ENCODE measurements at regions not wholly inside any gene's neighbourhood (a gene's known extent, or its start where the extent isn't known, plus 50 kb on each side); places are given as distances from the start of the nearest gene placed in this dataset.
A peak's percentile ranks its signal among the peaks of the same experiment; 100 is the strongest.

DNA sequence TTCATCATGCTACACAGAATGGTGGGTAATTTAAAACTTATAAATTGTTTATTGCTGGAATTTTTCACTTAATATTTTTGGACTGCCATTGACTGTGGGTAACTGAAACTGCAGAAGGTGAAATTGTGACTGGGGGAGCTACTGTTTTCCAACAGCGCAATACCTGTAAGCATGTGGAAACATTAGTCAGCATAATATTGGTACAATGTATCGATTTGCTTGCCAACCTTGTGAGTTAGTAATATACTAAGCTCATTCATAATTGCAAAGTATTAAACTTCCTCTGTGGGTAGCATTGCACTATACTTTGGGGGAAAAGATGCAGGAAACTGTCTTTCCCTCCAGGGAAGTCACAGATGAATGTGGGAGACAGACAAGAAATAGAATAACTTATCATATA lies 766.5 kb downstream of the HDGFL1 start:
- TF ChIP-seq, protein P1, sequence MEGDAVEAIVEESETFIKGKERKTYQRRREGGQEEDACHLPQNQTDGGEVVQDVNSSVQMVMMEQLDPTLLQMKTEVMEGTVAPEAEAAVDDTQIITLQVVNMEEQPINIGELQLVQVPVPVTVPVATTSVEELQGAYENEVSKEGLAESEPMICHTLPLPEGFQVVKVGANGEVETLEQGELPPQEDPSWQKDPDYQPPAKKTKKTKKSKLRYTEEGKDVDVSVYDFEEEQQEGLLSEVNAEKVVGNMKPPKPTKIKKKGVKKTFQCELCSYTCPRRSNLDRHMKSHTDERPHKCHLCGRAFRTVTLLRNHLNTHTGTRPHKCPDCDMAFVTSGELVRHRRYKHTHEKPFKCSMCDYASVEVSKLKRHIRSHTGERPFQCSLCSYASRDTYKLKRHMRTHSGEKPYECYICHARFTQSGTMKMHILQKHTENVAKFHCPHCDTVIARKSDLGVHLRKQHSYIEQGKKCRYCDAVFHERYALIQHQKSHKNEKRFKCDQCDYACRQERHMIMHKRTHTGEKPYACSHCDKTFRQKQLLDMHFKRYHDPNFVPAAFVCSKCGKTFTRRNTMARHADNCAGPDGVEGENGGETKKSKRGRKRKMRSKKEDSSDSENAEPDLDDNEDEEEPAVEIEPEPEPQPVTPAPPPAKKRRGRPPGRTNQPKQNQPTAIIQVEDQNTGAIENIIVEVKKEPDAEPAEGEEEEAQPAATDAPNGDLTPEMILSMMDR (IDR thresholded peaks at IDR 0.05; ENCODE audit: low read length, missing control alignments), result no peak
- DNase-seq (ENCODE audit: low read depth), result no peak
- H3K4me3 ChIP-seq (replicated peaks; ENCODE audit: low read depth, low read length), result no peak overlapping the region

DNA sequence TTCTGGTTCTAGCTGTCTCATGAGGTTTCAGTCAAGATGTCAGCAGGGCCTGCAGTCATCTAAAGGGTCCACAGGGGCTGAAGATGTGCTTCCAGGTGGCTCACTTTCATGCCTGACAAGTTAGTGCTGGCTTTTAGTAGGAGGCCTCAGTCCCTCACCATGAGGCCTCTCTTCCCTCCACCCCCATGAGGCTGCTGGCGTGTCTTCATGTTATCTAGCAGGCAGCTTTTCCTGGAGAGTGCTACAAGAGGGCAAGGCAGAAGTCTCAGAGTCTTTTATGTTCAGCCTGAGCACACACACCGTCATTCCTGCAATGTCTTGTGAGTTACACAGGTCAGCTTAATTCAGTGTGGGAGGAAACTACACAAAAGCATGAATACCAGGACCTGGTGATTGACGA lies 769.9 kb downstream of the HDGFL1 start:
- TF ChIP-seq, protein P1 (IDR thresholded peaks at IDR 0.05; ENCODE audit: low read length, missing control alignments), result no peak
- no peak for DNase-seq (ENCODE audit: low read depth)
- no peak overlapping the region for H3K4me3 ChIP-seq (replicated peaks; ENCODE audit: low read depth, low read length)

DNA sequence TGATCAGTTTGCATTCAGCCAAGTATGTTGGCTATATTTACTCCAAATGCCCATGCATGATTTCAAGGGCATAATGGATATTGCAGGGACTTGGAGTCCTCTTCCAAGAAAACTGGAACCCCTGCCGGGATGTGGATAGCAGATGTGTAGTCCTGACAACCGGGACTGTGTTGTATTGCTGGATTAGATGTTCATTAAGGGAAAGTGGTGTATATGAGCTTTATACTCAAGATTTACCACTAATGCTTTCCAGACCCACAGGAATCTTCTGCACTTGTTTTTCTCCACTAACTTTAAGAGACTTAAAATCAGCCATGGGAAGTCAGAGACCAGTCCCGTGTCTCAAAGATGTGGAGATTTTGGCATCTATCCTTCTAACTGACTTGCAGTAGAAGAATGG lies 770.9 kb downstream of the HDGFL1 start:
- TF ChIP-seq, protein P1 (IDR thresholded peaks at IDR 0.05; ENCODE audit: low read length, missing control alignments), result no peak
- no peak overlapping the region for H3K4me3 ChIP-seq (replicated peaks; ENCODE audit: low read depth, low read length)

DNA sequence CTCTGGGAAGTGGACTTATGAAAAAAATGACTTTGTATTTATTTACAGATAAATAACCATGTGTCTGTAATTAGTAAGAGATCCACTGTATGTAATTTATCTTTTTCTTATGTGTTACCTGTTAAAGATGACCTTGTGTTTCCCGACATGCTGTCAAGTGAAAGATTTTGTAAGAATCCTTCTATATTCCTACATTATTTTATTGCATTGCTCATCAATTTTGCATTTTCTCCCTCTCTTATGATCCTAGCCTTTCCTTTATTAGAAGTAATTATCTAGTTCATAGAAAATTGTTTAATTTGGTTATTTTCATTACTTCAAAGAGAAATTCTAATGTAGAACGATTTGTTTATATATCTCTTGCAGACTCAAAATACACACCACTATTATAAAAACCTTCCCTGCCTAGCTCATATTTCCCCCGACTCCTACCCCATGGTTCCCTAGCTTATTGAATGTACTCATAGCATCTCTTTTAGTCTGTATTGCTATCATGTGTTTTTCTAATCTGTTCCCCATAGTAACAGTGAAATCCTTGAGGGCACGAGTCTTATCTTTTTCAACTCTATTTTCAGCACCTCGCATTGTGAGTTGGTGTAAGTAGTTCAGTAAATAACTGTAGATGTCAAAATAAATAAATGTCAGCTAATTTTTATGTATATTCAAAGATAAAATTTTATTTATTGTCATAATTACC lies 774.4 kb downstream of the HDGFL1 start:
- no peak for DNase-seq (ENCODE audit: low read depth)
- H3K4me3 ChIP-seq (replicated peaks; ENCODE audit: low read depth, low read length), result no peak overlapping the region
- TF ChIP-seq, protein P1 (IDR thresholded peaks at IDR 0.05; ENCODE audit: low read length, missing control alignments), result no peak

More for the DNA sequence above, 770.9 kb downstream of the HDGFL1 start:
- DNase-seq (ENCODE audit: low read depth), result no peak

DNA sequence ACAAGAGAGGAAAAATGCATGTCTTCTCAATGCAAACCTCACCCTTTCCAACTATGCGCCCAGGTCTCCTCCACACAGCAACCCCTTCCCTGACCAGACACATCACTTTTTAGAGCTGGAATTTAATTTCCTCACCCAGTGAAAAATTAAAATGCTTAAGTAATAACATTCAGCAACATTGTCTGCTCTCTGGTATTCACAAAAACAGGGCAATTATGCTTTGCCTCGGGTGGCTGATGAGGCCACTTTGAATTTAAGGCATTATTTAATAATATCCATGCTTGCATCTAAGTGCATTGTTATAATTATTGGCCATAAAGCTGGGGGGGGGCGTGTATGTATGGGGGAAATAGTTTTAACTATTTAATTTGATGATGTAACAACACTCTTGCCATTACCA lies 777.8 kb upstream of the NRSN1 start:
- no peak for DNase-seq (ENCODE audit: low read depth)
- TF ChIP-seq, protein P1 (IDR thresholded peaks at IDR 0.05; ENCODE audit: low read length, missing control alignments), result no peak
- no peak overlapping the region for H3K4me3 ChIP-seq (replicated peaks; ENCODE audit: low read depth, low read length)

DNA sequence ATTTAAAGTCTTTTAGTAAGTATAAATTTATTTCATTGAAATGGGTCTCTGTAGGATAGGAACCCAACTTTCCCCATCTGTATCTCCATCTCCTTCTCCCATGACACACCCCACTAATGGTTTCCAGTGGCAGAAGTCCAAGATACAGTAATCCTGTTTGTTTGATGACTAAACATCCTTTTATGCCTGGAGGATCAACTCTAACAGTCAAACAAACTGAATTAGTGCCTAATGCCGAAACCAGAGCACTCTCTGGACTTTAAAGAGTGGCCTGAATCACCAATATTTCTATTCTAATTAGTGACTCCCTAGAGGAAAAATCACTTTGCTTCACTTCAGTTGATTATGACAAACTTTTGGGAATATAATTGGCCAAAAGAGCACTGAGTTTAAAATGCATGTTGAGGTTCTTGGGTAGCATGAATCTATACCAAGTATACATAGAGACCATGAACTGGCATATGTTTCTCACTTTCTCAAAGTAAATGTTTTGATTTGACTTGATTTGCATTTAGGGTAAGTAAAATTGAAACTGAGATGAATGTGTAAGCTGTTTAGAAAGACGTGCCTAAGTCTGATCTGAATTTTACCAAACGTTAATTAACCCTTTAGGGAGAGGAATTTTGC lies 776.4 kb upstream of the NRSN1 start:
- H3K4me3 ChIP-seq (replicated peaks; ENCODE audit: low read depth, low read length), result no peak overlapping the region
- TF ChIP-seq, protein P1 (IDR thresholded peaks at IDR 0.05; ENCODE audit: low read length, missing control alignments), result no peak
- peak; percentile 69 for DNase-seq (ENCODE audit: low read depth)

Measured in fibroblast of pulmonary artery (primary cell).